H1 (cell line): ENCODE measurements at regions not wholly inside any gene's neighbourhood (a gene's known extent, or its start where the extent isn't known, plus 50 kb on each side); places are given as distances from the start of the nearest gene placed in this dataset.

Source experiments
- BACH1 ChIP-seq: IDR thresholded peaks from 2 replicates; pipeline ENCODE4 v1.6.1; 2012; ENCODE audit warnings: low read length, improper control_type of control experiment
- BCL11A ChIP-seq, 2 experiments: IDR thresholded peaks; one replicate each; pipeline ENCODE4 v1.6.1; 2011; ENCODE audit warnings: low read depth in 2 of 2, low read length in 2 of 2, mild to moderate bottlenecking in 2 of 2
- CHD2 ChIP-seq: IDR thresholded peaks from 2 replicates; pipeline ENCODE4 v1.6.1; 2012; ENCODE audit warnings: low read length, improper control_type of control experiment
- GABPA ChIP-seq: IDR thresholded peaks from 2 replicates; pipeline ENCODE4 v1.6.1; 2011; ENCODE audit warnings: mild to moderate bottlenecking, low read length, moderate library complexity, borderline replicate concordance; ENCODE audit not compliant: insufficient read depth
- KDM1A ChIP-seq: fragments of 200-600, 300-600 bp; sonication (generic); IDR thresholded peaks from 2 replicates; pipeline ENCODE4 v1.7.1; 2016; ENCODE audit warnings: mild to moderate bottlenecking, low read length, borderline replicate concordance
- KDM4A ChIP-seq: IDR thresholded peaks from one replicate; pipeline ENCODE4 v1.7.1; 2012; ENCODE audit warnings: low read depth, mild to moderate bottlenecking, moderate library complexity, low read length, inconsistent platforms; ENCODE audit not compliant: severe bottlenecking
- KDM5A ChIP-seq: fragments of 200-600 bp; IDR thresholded peaks from 2 replicates; pipeline ENCODE4 v1.7.1; 2012; ENCODE audit warnings: mild to moderate bottlenecking, low read length, inconsistent platforms, mixed read lengths
- RNF2 ChIP-seq: fragments of 200-900, 300-1000 bp; sonication (generic); IDR thresholded peaks from 2 replicates; pipeline ENCODE4 v1.7.1; 2016; ENCODE audit warnings: borderline replicate concordance, low read depth, mild to moderate bottlenecking, antibody characterized with exemption, low read length; ENCODE audit not compliant: poor library complexity, severe bottlenecking; ENCODE audit errors: missing control alignments
- TBP ChIP-seq: IDR thresholded peaks from 2 replicates; pipeline ENCODE4 v1.6.1; 2011; ENCODE audit warnings: low read depth, low read length, improper control_type of control experiment
- TF ChIP-seq, protein P1 (sequence below): fragments of 300-600 bp; sonication (generic); IDR thresholded peaks from 2 replicates; pipeline ENCODE4 v1.7.1; 2012; ENCODE audit warnings: low read length, moderate library complexity, mild to moderate bottlenecking, inconsistent platforms; ENCODE audit not compliant: insufficient replicate concordance

DNA sequence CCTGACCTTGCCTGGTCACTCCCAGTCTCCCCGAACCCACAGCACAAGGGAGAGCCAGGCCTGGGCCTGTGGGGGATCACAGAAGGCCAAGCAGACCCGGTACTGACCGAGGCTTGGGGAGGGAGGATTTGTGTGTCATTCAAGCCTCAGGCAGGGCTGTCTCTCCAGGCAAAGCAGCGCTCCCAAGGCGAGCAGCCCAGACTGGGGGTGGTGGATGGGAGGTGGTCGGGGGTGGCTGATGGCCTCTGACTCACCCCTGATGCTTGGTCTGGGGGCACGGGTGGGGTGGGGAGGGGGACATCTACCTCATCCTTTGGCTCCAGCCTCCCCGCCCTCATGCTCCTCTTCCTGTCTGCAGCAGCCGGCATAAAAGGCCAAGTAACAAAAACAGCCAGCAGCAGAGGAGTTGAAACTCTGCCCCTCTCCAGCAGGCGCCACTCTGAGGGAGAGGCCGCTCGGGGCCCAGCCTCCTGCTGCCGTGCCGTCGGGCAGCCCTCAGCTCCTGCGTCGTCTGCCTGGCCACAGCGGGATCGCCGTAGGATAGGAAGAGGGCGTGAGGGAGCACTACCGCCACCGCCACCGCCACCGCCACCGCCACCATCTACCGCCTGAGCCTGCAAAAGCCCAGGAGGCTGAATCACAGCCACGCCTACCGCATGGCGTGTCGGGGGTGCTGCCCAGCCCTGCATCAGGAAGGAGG is 166.0 kb downstream of the OLFM1 start (continued):
- TF ChIP-seq, protein P1, sequence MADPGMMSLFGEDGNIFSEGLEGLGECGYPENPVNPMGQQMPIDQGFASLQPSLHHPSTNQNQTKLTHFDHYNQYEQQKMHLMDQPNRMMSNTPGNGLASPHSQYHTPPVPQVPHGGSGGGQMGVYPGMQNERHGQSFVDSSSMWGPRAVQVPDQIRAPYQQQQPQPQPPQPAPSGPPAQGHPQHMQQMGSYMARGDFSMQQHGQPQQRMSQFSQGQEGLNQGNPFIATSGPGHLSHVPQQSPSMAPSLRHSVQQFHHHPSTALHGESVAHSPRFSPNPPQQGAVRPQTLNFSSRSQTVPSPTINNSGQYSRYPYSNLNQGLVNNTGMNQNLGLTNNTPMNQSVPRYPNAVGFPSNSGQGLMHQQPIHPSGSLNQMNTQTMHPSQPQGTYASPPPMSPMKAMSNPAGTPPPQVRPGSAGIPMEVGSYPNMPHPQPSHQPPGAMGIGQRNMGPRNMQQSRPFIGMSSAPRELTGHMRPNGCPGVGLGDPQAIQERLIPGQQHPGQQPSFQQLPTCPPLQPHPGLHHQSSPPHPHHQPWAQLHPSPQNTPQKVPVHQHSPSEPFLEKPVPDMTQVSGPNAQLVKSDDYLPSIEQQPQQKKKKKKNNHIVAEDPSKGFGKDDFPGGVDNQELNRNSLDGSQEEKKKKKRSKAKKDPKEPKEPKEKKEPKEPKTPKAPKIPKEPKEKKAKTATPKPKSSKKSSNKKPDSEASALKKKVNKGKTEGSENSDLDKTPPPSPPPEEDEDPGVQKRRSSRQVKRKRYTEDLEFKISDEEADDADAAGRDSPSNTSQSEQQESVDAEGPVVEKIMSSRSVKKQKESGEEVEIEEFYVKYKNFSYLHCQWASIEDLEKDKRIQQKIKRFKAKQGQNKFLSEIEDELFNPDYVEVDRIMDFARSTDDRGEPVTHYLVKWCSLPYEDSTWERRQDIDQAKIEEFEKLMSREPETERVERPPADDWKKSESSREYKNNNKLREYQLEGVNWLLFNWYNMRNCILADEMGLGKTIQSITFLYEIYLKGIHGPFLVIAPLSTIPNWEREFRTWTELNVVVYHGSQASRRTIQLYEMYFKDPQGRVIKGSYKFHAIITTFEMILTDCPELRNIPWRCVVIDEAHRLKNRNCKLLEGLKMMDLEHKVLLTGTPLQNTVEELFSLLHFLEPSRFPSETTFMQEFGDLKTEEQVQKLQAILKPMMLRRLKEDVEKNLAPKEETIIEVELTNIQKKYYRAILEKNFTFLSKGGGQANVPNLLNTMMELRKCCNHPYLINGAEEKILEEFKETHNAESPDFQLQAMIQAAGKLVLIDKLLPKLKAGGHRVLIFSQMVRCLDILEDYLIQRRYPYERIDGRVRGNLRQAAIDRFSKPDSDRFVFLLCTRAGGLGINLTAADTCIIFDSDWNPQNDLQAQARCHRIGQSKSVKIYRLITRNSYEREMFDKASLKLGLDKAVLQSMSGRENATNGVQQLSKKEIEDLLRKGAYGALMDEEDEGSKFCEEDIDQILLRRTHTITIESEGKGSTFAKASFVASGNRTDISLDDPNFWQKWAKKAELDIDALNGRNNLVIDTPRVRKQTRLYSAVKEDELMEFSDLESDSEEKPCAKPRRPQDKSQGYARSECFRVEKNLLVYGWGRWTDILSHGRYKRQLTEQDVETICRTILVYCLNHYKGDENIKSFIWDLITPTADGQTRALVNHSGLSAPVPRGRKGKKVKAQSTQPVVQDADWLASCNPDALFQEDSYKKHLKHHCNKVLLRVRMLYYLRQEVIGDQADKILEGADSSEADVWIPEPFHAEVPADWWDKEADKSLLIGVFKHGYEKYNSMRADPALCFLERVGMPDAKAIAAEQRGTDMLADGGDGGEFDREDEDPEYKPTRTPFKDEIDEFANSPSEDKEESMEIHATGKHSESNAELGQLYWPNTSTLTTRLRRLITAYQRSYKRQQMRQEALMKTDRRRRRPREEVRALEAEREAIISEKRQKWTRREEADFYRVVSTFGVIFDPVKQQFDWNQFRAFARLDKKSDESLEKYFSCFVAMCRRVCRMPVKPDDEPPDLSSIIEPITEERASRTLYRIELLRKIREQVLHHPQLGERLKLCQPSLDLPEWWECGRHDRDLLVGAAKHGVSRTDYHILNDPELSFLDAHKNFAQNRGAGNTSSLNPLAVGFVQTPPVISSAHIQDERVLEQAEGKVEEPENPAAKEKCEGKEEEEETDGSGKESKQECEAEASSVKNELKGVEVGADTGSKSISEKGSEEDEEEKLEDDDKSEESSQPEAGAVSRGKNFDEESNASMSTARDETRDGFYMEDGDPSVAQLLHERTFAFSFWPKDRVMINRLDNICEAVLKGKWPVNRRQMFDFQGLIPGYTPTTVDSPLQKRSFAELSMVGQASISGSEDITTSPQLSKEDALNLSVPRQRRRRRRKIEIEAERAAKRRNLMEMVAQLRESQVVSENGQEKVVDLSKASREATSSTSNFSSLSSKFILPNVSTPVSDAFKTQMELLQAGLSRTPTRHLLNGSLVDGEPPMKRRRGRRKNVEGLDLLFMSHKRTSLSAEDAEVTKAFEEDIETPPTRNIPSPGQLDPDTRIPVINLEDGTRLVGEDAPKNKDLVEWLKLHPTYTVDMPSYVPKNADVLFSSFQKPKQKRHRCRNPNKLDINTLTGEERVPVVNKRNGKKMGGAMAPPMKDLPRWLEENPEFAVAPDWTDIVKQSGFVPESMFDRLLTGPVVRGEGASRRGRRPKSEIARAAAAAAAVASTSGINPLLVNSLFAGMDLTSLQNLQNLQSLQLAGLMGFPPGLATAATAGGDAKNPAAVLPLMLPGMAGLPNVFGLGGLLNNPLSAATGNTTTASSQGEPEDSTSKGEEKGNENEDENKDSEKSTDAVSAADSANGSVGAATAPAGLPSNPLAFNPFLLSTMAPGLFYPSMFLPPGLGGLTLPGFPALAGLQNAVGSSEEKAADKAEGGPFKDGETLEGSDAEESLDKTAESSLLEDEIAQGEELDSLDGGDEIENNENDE, result no peak
- no peak for TF ChIP-seq KDM1A
- 0 out of 2 replicates have a peak, but pooled peaks have one; percentile 32 for TF ChIP-seq GABPA
- TF ChIP-seq KDM4A, result no peak
- no peak for TF ChIP-seq BCL11A (IDR thresholded peaks at IDR 0.05; ENCODE audit: low read depth in 2 of 2, low read length in 2 of 2)
- TF ChIP-seq KDM5A, result no peak
- TF ChIP-seq BACH1, result no peak
- no peak for TF ChIP-seq RNF2
- no peak for TF ChIP-seq CHD2
- 0 out of 2 replicates have a peak, but pooled peaks have one; percentile 21 for TF ChIP-seq TBP
